Neuronal stem cell (in vitro differentiated cells): ENCODE measurements at regions not wholly inside any gene's neighbourhood (a gene's known extent, or its start where the extent isn't known, plus 50 kb on each side); places are given as distances from the start of the nearest gene placed in this dataset.

Experiments used
- DNase-seq: peaks from one replicate; pipeline ENCODE4 v3.0.0-alpha.2; 2013; ENCODE audit warnings: low spot score
- H2AFZ ChIP-seq: one replicate; pipeline ENCODE4 v1.6.1; 2013; ENCODE audit warnings: mild to moderate bottlenecking, low read length, inconsistent platforms
- H2AK5ac ChIP-seq: 2 replicates; pipeline ENCODE4 v1.6.1; 2013; ENCODE audit warnings: low read depth, mild to moderate bottlenecking, inconsistent platforms, low read length, moderate library complexity, mixed read lengths
- H2BK120ac ChIP-seq: 2 replicates; pipeline ENCODE4 v1.6.1; 2013; ENCODE audit warnings: low read depth, mild to moderate bottlenecking, inconsistent platforms, low read length, moderate library complexity, mixed read lengths
- H2BK12ac ChIP-seq: one replicate; pipeline ENCODE4 v1.6.1; 2013; ENCODE audit warnings: low read length, inconsistent platforms
- H2BK15ac ChIP-seq: 2 replicates; pipeline ENCODE4 v1.6.1; 2013; ENCODE audit warnings: mild to moderate bottlenecking, low read length, inconsistent platforms, mixed read lengths
- H2BK5ac ChIP-seq: one replicate; pipeline ENCODE4 v1.6.1; 2013; ENCODE audit warnings: inconsistent platforms, mild to moderate bottlenecking, low read length, moderate library complexity
- H3K14ac ChIP-seq: one replicate; pipeline ENCODE4 v1.6.1; 2013; ENCODE audit warnings: low read length, inconsistent platforms
- H3K18ac ChIP-seq: 2 replicates; pipeline ENCODE4 v1.6.1; 2013; ENCODE audit warnings: low read length, inconsistent platforms
- H3K23ac ChIP-seq: 2 replicates; pipeline ENCODE4 v1.6.1; 2013; ENCODE audit warnings: low read depth, mild to moderate bottlenecking, mixed read lengths, low read length, inconsistent platforms; ENCODE audit not compliant: poor library complexity
- H3K27ac ChIP-seq: replicated peaks from 3 replicates; pipeline ENCODE4 v1.5.1; 2013; ENCODE audit warnings: low read length, inconsistent platforms
- H3K27me3 ChIP-seq, 3 experiments: 2 replicates each; pipeline ENCODE4 v1.6.1; 2013; ENCODE audit warnings: low read length in 3 of 3, mild to moderate bottlenecking in 2 of 3, inconsistent platforms in 1 of 3, low read depth in 1 of 3, mixed read lengths in 1 of 3, moderate library complexity in 1 of 3; ENCODE audit not compliant: control insufficient read depth in 3 of 3, insufficient read depth in 3 of 3
- H3K36me3 ChIP-seq, 2 donors: replicated peaks in 1 of 2; 2 replicates each; pipeline ENCODE4 v1.6.1; 2013; ENCODE audit warnings: low read length in 2 of 2; ENCODE audit not compliant: control insufficient read depth in 2 of 2, insufficient read depth in 2 of 2
- H3K4ac ChIP-seq: 2 replicates; pipeline ENCODE4 v1.6.1; 2013; ENCODE audit warnings: inconsistent platforms, mild to moderate bottlenecking, low read length, moderate library complexity
- H3K4me1 ChIP-seq, 2 donors: 1 replicate in 1 of 2; 2 replicates in 1 of 2; pipeline ENCODE4 v1.6.1; 2013; ENCODE audit warnings: low read length in 2 of 2, low read depth in 1 of 2; ENCODE audit not compliant: control insufficient read depth in 2 of 2, insufficient read depth in 1 of 2
- H3K4me2 ChIP-seq: one replicate; pipeline ENCODE4 v1.6.1; 2013; ENCODE audit warnings: mild to moderate bottlenecking, low read length, inconsistent platforms; ENCODE audit not compliant: insufficient read depth, poor library complexity, severe bottlenecking
- H3K4me3 ChIP-seq, 2 donors: 2 replicates each; pipeline ENCODE4 v1.5.1; 2013; ENCODE audit warnings: low read length in 2 of 2, mild to moderate bottlenecking in 2 of 2, inconsistent platforms in 1 of 2, moderate library complexity in 1 of 2
- H3K79me1 ChIP-seq: one replicate; pipeline ENCODE4 v1.6.1; 2013; ENCODE audit warnings: low read depth, mild to moderate bottlenecking, inconsistent platforms, low read length, moderate library complexity
- H3K9ac ChIP-seq: one replicate; pipeline ENCODE4 v1.6.1; 2013; ENCODE audit warnings: mild to moderate bottlenecking, low read depth, low read length, inconsistent platforms; ENCODE audit not compliant: poor library complexity
- H3K9me3 ChIP-seq, 2 donors: replicated peaks in 1 of 2; 2 replicates each; pipeline versions ENCODE3 to v1.6.1; 2013; ENCODE audit warnings: low read length in 2 of 2, mild to moderate bottlenecking in 2 of 2, inconsistent platforms in 1 of 2, low read depth in 1 of 2, mixed read lengths in 1 of 2, moderate library complexity in 1 of 2; ENCODE audit not compliant: control insufficient read depth in 2 of 2, insufficient read depth in 1 of 2
- H4K8ac ChIP-seq: one replicate; pipeline ENCODE4 v1.6.1; 2013; ENCODE audit warnings: low read depth, mild to moderate bottlenecking, inconsistent platforms, low read length, moderate library complexity
- H4K91ac ChIP-seq: one replicate; pipeline ENCODE4 v1.6.1; 2013; ENCODE audit warnings: low read length, low read depth, mild to moderate bottlenecking, inconsistent platforms; ENCODE audit not compliant: poor library complexity
- WGBS, 2 donors: extraction: QIAGEN DNeasy Blood & Tissue Kit; methylation state at CpG; one replicate each; pipeline ENCODE4 v1.1.7; 2013; ENCODE audit warnings: missing lambda C conversion rate in 2 of 2, mixed read lengths in 1 of 2; ENCODE audit not compliant: insufficient read length in 2 of 2, insufficient replicate concordance in 1 of 2; ENCODE audit errors: extremely low coverage in 2 of 2; 5-methylcytosine and 5-hydroxymethylcytosine counted together

GRCh38 chr18:73774811-73775509, 372.7 kb downstream of the FBXO15 start:
- no peak for DNase-seq

DNA sequence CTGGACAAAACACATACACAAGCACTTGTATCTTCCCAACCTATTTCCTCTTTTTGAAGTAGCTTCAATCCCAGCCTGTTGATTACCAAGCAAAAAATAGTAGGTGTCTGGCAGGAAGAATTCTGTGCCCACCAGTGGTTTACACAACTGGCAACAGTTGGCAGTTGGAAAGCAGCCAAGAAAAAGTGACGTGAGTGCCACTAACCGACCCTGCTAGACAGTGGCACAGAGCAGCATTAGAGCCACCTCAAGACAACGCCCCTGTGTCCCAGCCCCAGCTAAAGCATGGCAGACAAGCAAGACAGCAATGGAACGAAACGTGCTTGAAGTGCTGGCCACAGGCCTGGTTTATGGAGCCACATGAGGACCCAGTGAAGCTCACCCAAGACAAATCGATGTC, 379.6 kb downstream of the FBXO15 start:
- no peak overlapping the region for H2BK15ac ChIP-seq
- no peak overlapping the region for H2BK120ac ChIP-seq
- no peak overlapping the region for H2AK5ac ChIP-seq
- no peak overlapping the region for H3K4me3 ChIP-seq
- no peaks in the 10 kb centered on the region for H3K9me3 ChIP-seq
- no CpG with 5 or more reads among the region's 6 CpGs for WGBS, 2 donors
- no peak overlapping the region for H2AFZ ChIP-seq
- no peak overlapping the region for H3K27ac ChIP-seq
- no peak overlapping the region for H2BK12ac ChIP-seq
- no peak overlapping the region for H3K18ac ChIP-seq
- no peaks in the 10 kb centered on the region for H3K27me3 ChIP-seq
- no peak for DNase-seq
- H3K14ac ChIP-seq: no peak overlapping the region
- no peaks in the 10 kb centered on the region for H3K79me1 ChIP-seq
- H3K4me1 ChIP-seq: peaks cover 0 to 2% of the 10 kb centered on the region in 2 donors
- H3K36me3 ChIP-seq: no peaks in the 10 kb centered on the region
- H3K23ac ChIP-seq: no peak overlapping the region
- no peak overlapping the region for H3K4ac ChIP-seq
- H3K4me2 ChIP-seq: no peak overlapping the region
- no peak overlapping the region for H3K9ac ChIP-seq
- no peak overlapping the region for H4K91ac ChIP-seq
- H2BK5ac ChIP-seq: no peak overlapping the region
- H4K8ac ChIP-seq: no peak overlapping the region

More at GRCh38 chr18:73774811-73775509, 372.7 kb downstream of the FBXO15 start:
- Histone ChIP-seq H3K36me3 (no peaks in the 10 kb centered on the region), H3K18ac (peak overlapping the region; percentile 62), H3K9ac (no peak overlapping the region), H3K79me1 (no peaks in the 10 kb centered on the region), H2BK120ac (no peak overlapping the region), H2BK15ac (no peak overlapping the region), H3K4me2 (no peak overlapping the region), H3K27ac (no peak overlapping the region), H3K4me1 (peaks cover 0 to 2% of the 10 kb centered on the region in 2 donors), H3K27me3 (no peaks in the 10 kb centered on the region), H4K91ac (no peak overlapping the region), H2AK5ac (no peak overlapping the region), H2AFZ (no peak overlapping the region), H3K23ac (no peak overlapping the region), H4K8ac (no peak overlapping the region), H2BK5ac (no peak overlapping the region), H3K4me3 (no peak overlapping the region), H3K4ac (no peak overlapping the region), H2BK12ac (no peak overlapping the region), H3K14ac (no peak overlapping the region), H3K9me3 (no peaks in the 10 kb centered on the region)
- WGBS, 2 donors: no CpG with 5 or more reads among the region's 17 CpGs

DNA sequence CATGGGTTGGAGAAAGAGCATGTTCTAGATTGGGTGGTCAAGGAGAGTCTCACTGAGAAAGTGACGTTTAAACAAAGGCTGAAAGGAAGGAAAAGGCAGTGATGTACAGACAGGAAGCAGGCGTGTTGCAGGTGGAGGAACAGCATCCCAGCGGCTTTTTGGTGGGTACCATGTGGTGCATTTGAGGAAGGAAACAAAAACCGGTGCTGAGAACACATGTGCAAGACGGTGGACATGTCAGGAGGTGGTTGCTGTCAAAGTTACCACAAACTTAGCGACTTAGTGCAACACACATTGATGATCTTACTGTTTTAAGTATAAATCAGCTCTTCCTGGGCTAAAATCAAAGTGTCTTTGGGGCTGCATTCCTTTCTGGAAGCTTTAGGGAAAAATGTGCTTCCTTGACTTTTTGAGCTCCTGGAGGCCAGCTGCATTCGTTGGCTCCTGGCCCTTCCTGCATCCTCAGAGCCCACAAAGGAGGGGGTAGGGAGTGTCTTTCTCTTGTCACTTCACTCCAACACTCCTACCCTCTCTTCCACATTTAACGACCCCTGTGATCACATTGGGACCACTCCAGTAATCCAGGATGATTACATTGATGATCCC, 380.6 kb downstream of the FBXO15 start:
- Histone ChIP-seq H4K8ac (no peak overlapping the region), H2AFZ (no peak overlapping the region), H3K4me1 (peaks cover 0 to 2% of the 10 kb centered on the region in 2 donors), H2BK120ac (no peak overlapping the region), H3K4me3 (no peak overlapping the region), H3K18ac (no peak overlapping the region), H3K23ac (no peak overlapping the region), H3K36me3 (no peaks in the 10 kb centered on the region), H2BK15ac (no peak overlapping the region), H3K9ac (no peak overlapping the region), H3K27ac (no peak overlapping the region), H3K79me1 (no peaks in the 10 kb centered on the region), H3K4me2 (no peak overlapping the region), H2BK5ac (no peak overlapping the region), H3K4ac (no peak overlapping the region), H3K9me3 (no peaks in the 10 kb centered on the region), H3K14ac (no peak overlapping the region), H3K27me3 (no peaks in the 10 kb centered on the region), H4K91ac (no peak overlapping the region), H2AK5ac (no peak overlapping the region), H2BK12ac (no peak overlapping the region)
- WGBS, 2 donors: no CpG with 5 or more reads among the region's 8 CpGs
- DNase-seq: no peak

GRCh38 chr18:73758446-73758845, 389.2 kb downstream of the FBXO15 start:
- no peaks in the 10 kb centered on the region for H3K27me3 ChIP-seq
- H3K4me3 ChIP-seq: no peak overlapping the region
- no peak overlapping the region for H2BK5ac ChIP-seq
- H3K9me3 ChIP-seq: no peaks in the 10 kb centered on the region
- peaks cover 0 to 12% of the 10 kb centered on the region in 2 donors for H3K4me1 ChIP-seq
- no peak overlapping the region for H3K18ac ChIP-seq
- no peak overlapping the region for H3K9ac ChIP-seq
- no peak overlapping the region for H2BK120ac ChIP-seq
- H2AK5ac ChIP-seq: no peak overlapping the region
- no peaks in the 10 kb centered on the region for H3K79me1 ChIP-seq
- no peak overlapping the region for H3K23ac ChIP-seq
- H4K91ac ChIP-seq: no peak overlapping the region
- H2BK15ac ChIP-seq: no peak overlapping the region
- H3K27ac ChIP-seq: no peak overlapping the region
- H2BK12ac ChIP-seq: no peak overlapping the region
- H3K36me3 ChIP-seq: no peaks in the 10 kb centered on the region
- no peak overlapping the region for H3K4ac ChIP-seq
- no peak for DNase-seq
- WGBS, 2 donors: no CpG with 5 or more reads among the region's 2 CpGs
- H4K8ac ChIP-seq: no peak overlapping the region
- no peak overlapping the region for H3K14ac ChIP-seq
- H2AFZ ChIP-seq: no peak overlapping the region
- no peak overlapping the region for H3K4me2 ChIP-seq
